Globus pallidus (tissue), 1 donor: ENCODE measurements at regions not wholly inside any gene's neighbourhood (a gene's known extent, or its start where the extent isn't known, plus 50 kb on each side); places are given as distances from the start of the nearest gene placed in this dataset.
"Not testable (repeated sequence)": the region's sequence is repeated elsewhere in the genome, so short reads cannot be mapped to it uniquely, and the experiment has no call there.

ENCODE experiments used
- DNase-seq: peaks from one replicate; pipeline ENCODE4 v3.0.0-alpha.2; 2015; ENCODE audit warnings: low spot score

GRCh38 chr6:167662075-167662880 is 164.4 kb upstream of the AFDN start:
- no peak for DNase-seq

- DNase-seq = no peak
Measured at GRCh38 chr6:167662881-167663205, 163.9 kb upstream of the AFDN start.

GRCh38 chr6:167663316-167663715 is 163.4 kb upstream of the AFDN start:
- no peak for DNase-seq

- DNase-seq = no peak
Measured at GRCh38 chr6:167663784-167664443, 162.8 kb upstream of the AFDN start.

GRCh38 chr6:167664678-167665660 is 161.7 kb upstream of the AFDN start:
- DNase-seq = peak; percentile 74

- DNase-seq = no peak
Measured at GRCh38 chr6:167665698-167666330, 160.9 kb upstream of the AFDN start.

- DNase-seq = no peak
Measured at GRCh38 chr6:167666571-167667203, 160.0 kb upstream of the AFDN start.

- DNase-seq = no peak
Measured at GRCh38 chr6:167667204-167668018, 159.3 kb upstream of the AFDN start.

- DNase-seq = peak; percentile 51
Measured at GRCh38 chr6:167668019-167668753, 158.5 kb upstream of the AFDN start.

- no peak for DNase-seq
Measured at GRCh38 chr6:167668754-167669552, 157.8 kb upstream of the AFDN start.

- no peak for DNase-seq
Measured at GRCh38 chr6:167669553-167669849, 157.2 kb upstream of the AFDN start.

GRCh38 chr6:167669870-167670802 is 156.6 kb upstream of the AFDN start:
- DNase-seq = no peak

GRCh38 chr6:167670938-167671338 is 155.8 kb upstream of the AFDN start:
- no peak for DNase-seq

GRCh38 chr6:167671379-167671976 is 155.2 kb upstream of the AFDN start:
- not testable (repeated sequence) for DNase-seq

- DNase-seq = no peak
Measured at GRCh38 chr6:167671977-167672687, 154.6 kb upstream of the AFDN start.

- DNase-seq = no peak
Measured at GRCh38 chr6:167672738-167673137, 154.0 kb upstream of the AFDN start.

GRCh38 chr6:167673946-167674345 is 152.8 kb upstream of the AFDN start:
- no peak for DNase-seq
